Karpas-422 (cell line): ENCODE measurements at regions not wholly inside any gene's neighbourhood (a gene's known extent, or its start where the extent isn't known, plus 50 kb on each side); places are given as distances from the start of the nearest gene placed in this dataset.

Source experiments
- DNase-seq: peaks from one replicate; pipeline ENCODE4 v3.0.0-alpha.2; 2015
- H2AFZ ChIP-seq: fragments of 200-600 bp; sonication (generic); 2 replicates; pipeline ENCODE4 v1.6.1; 2014; ENCODE audit warnings: antibody characterized with exemption, low read length, mixed read lengths
- H3K27ac ChIP-seq: fragments of 200-600 bp; sonication (generic); 2 replicates; pipeline ENCODE4 v1.5.1; 2014; ENCODE audit warnings: mild to moderate bottlenecking, low read length, moderate library complexity
- H3K27me3 ChIP-seq: fragments of 200-600 bp; sonication (generic); 2 replicates; pipeline ENCODE4 v1.6.1; 2014; ENCODE audit warnings: low read length, mixed read lengths
- H3K36me3 ChIP-seq: fragments of 200-600 bp; sonication (generic); 2 replicates; pipeline ENCODE4 v1.6.1; 2014; ENCODE audit warnings: low read length, mixed read lengths; ENCODE audit not compliant: insufficient read depth
- H3K4me1 ChIP-seq: fragments of 200-600 bp; sonication (generic); 2 replicates; pipeline ENCODE4 v1.6.1; 2014; ENCODE audit warnings: mild to moderate bottlenecking, low read length, mixed read lengths
- H3K4me2 ChIP-seq: fragments of 200-600 bp; sonication (generic); 2 replicates; pipeline ENCODE4 v1.6.1; 2014; ENCODE audit warnings: low read length, low read depth, mild to moderate bottlenecking; ENCODE audit not compliant: poor library complexity, severe bottlenecking
- H3K4me3 ChIP-seq: fragments of 200-600 bp; sonication (generic); 2 replicates; pipeline ENCODE4 v1.5.1; 2014; ENCODE audit warnings: mild to moderate bottlenecking, antibody characterized with exemption, low read length, mixed read lengths
- H3K79me2 ChIP-seq: fragments of 200-600 bp; sonication (generic); 2 replicates; pipeline ENCODE4 v1.6.1; 2014; ENCODE audit warnings: mild to moderate bottlenecking, low read length, mixed read lengths
- H3K9ac ChIP-seq: fragments of 200-600 bp; sonication (generic); 2 replicates; pipeline ENCODE4 v1.6.0; 2014; ENCODE audit warnings: low read length
- H3K9me2 ChIP-seq: fragments of 200-600 bp; sonication (generic), shearing (Covaris generic); replicated peaks from 2 replicates; pipeline ENCODE4 v1.6.0; 2014; ENCODE audit warnings: mild to moderate bottlenecking, low read length, moderate library complexity; ENCODE audit not compliant: insufficient read depth
- H3K9me3 ChIP-seq: fragments of 300-700, 200-600 bp; sonication (generic); 2 replicates; pipeline ENCODE4 v1.6.1; 2014; ENCODE audit warnings: low read length, mixed read lengths
- H4K20me1 ChIP-seq: fragments of 200-600 bp; sonication (generic); 2 replicates; pipeline ENCODE4 v1.6.1; 2014; ENCODE audit warnings: mild to moderate bottlenecking, antibody characterized with exemption, low read length, low read depth; ENCODE audit not compliant: insufficient read depth

DNA sequence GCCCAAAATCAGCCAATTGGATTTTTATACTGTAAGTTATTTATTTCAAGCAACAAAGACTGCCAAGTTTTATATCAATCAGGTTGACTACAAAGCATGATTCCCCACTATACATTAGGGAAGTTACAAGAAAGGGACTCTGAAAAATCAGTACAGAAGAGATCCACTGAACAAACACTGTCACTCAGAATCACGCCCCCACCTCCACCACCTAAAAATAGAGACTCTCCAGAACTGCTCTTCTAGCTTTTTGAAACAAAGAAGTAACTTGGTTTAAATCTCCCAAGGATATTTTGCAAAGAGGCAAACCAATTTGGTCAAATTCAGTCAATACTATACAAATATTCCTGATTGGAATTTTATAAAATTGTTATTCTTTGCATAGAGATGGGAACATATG is 438.0 kb downstream of the HTR1A start:
- Histone ChIP-seq H4K20me1 (no peaks in the 10 kb centered on the region), H3K9ac (no peak overlapping the region), H3K27me3 (no peaks in the 10 kb centered on the region), H3K27ac (no peak overlapping the region), H3K79me2 (no peaks in the 10 kb centered on the region), H3K4me2 (no peak overlapping the region), H2AFZ (no peak overlapping the region), H3K4me1 (no peaks in the 10 kb centered on the region), H3K4me3 (no peak overlapping the region), H3K36me3 (no peaks in the 10 kb centered on the region), H3K9me3 (peaks cover 4% of the 10 kb centered on the region; the same call in 1 of the 2 replicates), H3K9me2 (peaks cover 6% of the 10 kb centered on the region; the same call in 1 of the 2 replicates)
- no peak for DNase-seq

DNA sequence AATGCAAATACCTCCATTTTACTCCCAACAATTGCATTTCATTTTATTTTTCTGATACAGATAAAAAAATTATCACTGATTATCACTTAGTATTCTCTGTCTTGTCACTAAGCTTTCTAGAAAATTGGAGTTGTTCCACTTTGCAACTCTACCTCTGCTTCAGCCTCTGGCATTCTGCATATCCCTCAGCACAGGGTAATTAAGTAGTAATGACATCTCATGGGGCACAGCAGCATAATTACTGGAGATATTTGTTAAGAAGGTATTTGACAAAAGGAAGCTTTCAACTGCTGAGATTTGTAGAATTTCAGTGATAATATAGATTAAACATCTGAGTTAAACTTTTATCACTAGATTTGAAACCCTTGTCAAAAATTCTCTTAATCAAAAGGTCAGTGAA is 446.2 kb downstream of the HTR1A start:
- Histone ChIP-seq H3K4me1 (no peaks in the 10 kb centered on the region), H3K4me3 (no peak overlapping the region), H3K27me3 (no peaks in the 10 kb centered on the region), H4K20me1 (no peaks in the 10 kb centered on the region), H3K9ac (no peak overlapping the region), H3K9me2 (no peaks in the 10 kb centered on the region), H3K79me2 (no peaks in the 10 kb centered on the region), H3K4me2 (no peak overlapping the region), H3K27ac (no peak overlapping the region), H3K9me3 (peaks cover 4% of the 10 kb centered on the region; the same call in 1 of the 2 replicates), H2AFZ (no peak overlapping the region), H3K36me3 (no peaks in the 10 kb centered on the region)
- DNase-seq, result no peak

DNA sequence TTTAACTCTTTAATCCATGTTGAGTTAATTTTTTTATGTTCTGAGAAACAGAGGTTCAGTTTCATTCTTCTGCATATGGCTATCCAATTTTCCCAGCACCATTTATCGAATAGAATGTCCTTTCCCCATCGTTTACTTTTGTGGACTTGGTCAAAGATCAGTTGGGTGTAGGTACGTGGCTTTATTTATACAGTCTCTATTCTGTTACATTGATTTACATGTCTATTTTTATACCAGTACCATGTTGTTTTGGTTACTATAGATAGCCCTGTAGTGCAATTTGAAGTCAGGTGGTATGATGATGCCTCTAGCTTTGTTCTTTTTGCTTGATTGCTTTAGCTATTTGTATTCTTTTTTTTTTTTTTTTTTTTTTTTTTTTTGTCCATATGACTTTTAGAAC is 462.0 kb downstream of the HTR1A start:
- no peak for DNase-seq
- Histone ChIP-seq H3K4me2 (no peak overlapping the region), H3K79me2 (no peaks in the 10 kb centered on the region), H3K9me2 (no peaks in the 10 kb centered on the region), H2AFZ (no peak overlapping the region), H3K27me3 (no peaks in the 10 kb centered on the region), H3K4me1 (no peaks in the 10 kb centered on the region), H3K27ac (no peak overlapping the region), H3K4me3 (no peak overlapping the region), H4K20me1 (no peaks in the 10 kb centered on the region), H3K9me3 (peaks cover 4% of the 10 kb centered on the region; the same call in 1 of the 2 replicates), H3K36me3 (no peaks in the 10 kb centered on the region), H3K9ac (no peak overlapping the region)

DNA sequence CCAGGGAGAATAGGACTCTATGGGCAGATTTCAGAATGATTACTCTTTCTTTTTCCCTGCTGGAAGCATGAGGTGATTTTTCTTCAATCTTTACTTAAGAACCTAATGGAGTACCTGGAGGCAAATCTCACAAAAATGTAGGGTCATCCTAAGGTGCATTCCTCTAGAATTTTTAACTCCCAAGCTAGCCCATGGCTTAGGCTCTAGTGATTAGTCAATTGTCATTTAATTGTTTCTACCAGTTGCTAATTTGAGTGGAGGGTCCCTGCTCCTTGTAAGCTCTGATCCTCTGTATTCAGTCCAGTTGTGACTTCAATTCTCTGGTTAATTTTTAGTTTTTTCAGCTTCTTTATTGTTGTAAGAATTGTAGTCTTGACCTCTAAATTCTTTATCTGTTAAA is 467.0 kb downstream of the HTR1A start:
- no peak overlapping the region for H3K4me2 ChIP-seq
- H3K4me3 ChIP-seq, result no peak overlapping the region
- no peak overlapping the region for H3K9ac ChIP-seq
- H4K20me1 ChIP-seq, result no peaks in the 10 kb centered on the region
- no peak for DNase-seq
- no peaks in the 10 kb centered on the region for H3K27me3 ChIP-seq
- H3K9me2 ChIP-seq, result peaks cover 4% of the 10 kb centered on the region; the same call in 1 of the 2 replicates
- H2AFZ ChIP-seq, result no peak overlapping the region
- no peak overlapping the region for H3K27ac ChIP-seq
- no peaks in the 10 kb centered on the region for H3K79me2 ChIP-seq
- H3K36me3 ChIP-seq, result no peaks in the 10 kb centered on the region
- no peaks in the 10 kb centered on the region for H3K9me3 ChIP-seq
- no peaks in the 10 kb centered on the region for H3K4me1 ChIP-seq

DNA sequence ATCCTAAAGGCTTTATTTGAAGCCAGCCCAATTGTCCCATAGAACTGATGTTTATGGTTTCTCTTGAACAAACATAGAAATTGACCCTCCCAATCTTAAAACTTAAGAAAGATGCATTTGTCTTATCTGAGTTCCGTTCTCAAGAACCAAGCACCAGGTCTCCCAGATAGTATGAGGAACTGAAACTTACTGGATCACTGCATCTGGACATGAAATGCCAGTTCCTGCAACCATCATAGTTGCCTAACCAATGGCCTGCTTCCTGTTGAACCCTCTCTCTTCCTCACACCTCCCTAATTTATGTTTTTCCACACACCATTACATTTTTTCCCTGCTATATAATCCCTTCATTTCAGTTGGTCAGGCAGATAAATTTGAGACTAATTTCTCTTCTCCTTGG is 478.9 kb downstream of the HTR1A start:
- Histone ChIP-seq H3K79me2 (no peaks in the 10 kb centered on the region), H3K4me1 (no peaks in the 10 kb centered on the region), H4K20me1 (no peaks in the 10 kb centered on the region), H3K27ac (no peak overlapping the region), H3K9me2 (no peaks in the 10 kb centered on the region), H3K4me3 (no peak overlapping the region), H3K9me3 (peaks cover 4% of the 10 kb centered on the region; the same call in 1 of the 2 replicates), H3K9ac (no peak overlapping the region), H3K4me2 (no peak overlapping the region), H3K27me3 (no peaks in the 10 kb centered on the region), H2AFZ (no peak overlapping the region), H3K36me3 (no peaks in the 10 kb centered on the region)
- no peak for DNase-seq

DNA sequence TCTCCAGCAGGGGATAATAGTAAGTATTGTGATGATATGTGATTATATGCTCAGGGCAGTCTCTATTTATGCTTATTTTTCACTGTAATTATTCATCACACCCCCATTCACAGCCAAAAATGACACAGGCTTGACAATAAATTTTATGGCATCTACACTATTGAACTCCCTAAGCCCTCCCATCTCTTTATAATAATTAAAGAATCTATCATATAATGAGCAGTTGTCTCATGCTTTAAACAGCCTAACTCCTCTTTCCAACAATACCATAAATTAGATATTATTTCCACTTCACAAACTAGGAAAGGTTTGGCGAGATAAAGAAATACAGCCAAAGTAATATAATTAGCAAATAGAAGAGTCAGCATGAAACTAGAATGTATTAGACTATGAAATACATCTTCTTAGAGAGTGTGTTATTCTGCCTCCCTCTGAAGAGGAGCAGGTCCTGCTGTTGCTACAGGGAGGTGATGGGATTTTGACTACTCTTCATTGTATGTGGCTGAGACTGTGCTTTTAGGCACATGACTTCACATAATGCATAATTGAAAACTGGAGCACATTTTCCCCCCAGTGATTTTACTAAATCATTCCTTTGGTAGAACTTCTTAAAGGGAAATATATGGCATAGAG is 488.8 kb downstream of the HTR1A start:
- Histone ChIP-seq H3K27me3 (no peaks in the 10 kb centered on the region), H3K9me2 (no peaks in the 10 kb centered on the region), H3K36me3 (no peaks in the 10 kb centered on the region), H3K27ac (no peak overlapping the region), H3K9ac (no peak overlapping the region), H3K4me3 (no peak overlapping the region), H3K4me2 (no peak overlapping the region), H3K9me3 (peaks cover 3% of the 10 kb centered on the region; the same call in 1 of the 2 replicates), H2AFZ (no peak overlapping the region), H3K4me1 (no peaks in the 10 kb centered on the region), H3K79me2 (no peaks in the 10 kb centered on the region), H4K20me1 (no peaks in the 10 kb centered on the region)
- no peak for DNase-seq

DNA sequence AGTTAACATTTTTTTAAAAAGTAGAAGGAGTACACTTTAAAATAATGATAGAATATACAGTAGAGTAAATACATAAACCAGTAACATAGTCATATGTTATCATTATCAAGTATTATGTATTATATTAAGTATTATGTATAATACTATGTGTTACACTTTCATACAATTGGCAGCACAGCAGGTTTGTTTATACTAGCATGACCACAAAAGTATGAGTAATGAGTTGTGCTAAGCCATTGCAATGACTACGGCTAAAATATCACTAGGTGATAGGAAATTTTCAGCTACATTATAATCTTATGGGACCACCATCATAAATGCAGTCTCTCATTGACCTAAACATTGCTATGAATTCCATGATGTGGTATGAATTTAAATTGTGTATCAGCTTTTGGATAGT is 506.0 kb downstream of the HTR1A start:
- H3K27ac ChIP-seq, result no peak overlapping the region
- no peaks in the 10 kb centered on the region for H3K79me2 ChIP-seq
- no peak overlapping the region for H2AFZ ChIP-seq
- H3K36me3 ChIP-seq, result no peaks in the 10 kb centered on the region
- no peak overlapping the region for H3K4me2 ChIP-seq
- no peaks in the 10 kb centered on the region for H4K20me1 ChIP-seq
- H3K9me2 ChIP-seq, result no peaks in the 10 kb centered on the region
- DNase-seq, result no peak
- peaks cover 3% of the 10 kb centered on the region for H3K9me3 ChIP-seq
- no peaks in the 10 kb centered on the region for H3K4me1 ChIP-seq
- no peaks in the 10 kb centered on the region for H3K27me3 ChIP-seq
- no peak overlapping the region for H3K9ac ChIP-seq
- no peak overlapping the region for H3K4me3 ChIP-seq

DNA sequence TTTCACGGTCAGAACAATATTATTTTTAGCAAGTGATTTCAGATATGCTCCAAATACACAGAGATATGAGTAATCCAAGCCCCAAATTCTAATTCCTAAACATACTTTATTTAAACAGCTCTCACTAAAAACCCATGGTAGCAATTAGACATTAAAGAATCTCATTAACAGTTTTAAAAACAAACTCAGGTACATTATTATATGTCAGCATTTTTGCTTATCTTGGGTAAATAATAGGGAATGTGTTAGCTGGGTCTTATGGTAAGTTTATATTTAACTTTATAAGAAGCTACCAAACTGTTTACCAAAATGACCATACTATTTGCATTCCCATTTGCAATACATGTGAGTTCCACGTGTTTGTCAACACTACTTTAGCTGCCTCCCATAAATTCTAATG is 511.1 kb downstream of the HTR1A start:
- no peaks in the 10 kb centered on the region for H3K4me1 ChIP-seq
- no peaks in the 10 kb centered on the region for H3K9me3 ChIP-seq
- H3K9me2 ChIP-seq, result no peaks in the 10 kb centered on the region
- H3K27me3 ChIP-seq, result no peaks in the 10 kb centered on the region
- H3K4me2 ChIP-seq, result no peak overlapping the region
- H3K27ac ChIP-seq, result no peak overlapping the region
- no peaks in the 10 kb centered on the region for H3K36me3 ChIP-seq
- no peak for DNase-seq
- H3K79me2 ChIP-seq, result no peaks in the 10 kb centered on the region
- no peak overlapping the region for H3K4me3 ChIP-seq
- H4K20me1 ChIP-seq, result no peaks in the 10 kb centered on the region
- no peak overlapping the region for H2AFZ ChIP-seq
- H3K9ac ChIP-seq, result no peak overlapping the region
